ENCODE measurements at regions not wholly inside any gene's neighbourhood (a gene's known extent, or its start where the extent isn't known, plus 50 kb on each side); places are given as distances from the start of the nearest gene placed in this dataset.

DNA sequence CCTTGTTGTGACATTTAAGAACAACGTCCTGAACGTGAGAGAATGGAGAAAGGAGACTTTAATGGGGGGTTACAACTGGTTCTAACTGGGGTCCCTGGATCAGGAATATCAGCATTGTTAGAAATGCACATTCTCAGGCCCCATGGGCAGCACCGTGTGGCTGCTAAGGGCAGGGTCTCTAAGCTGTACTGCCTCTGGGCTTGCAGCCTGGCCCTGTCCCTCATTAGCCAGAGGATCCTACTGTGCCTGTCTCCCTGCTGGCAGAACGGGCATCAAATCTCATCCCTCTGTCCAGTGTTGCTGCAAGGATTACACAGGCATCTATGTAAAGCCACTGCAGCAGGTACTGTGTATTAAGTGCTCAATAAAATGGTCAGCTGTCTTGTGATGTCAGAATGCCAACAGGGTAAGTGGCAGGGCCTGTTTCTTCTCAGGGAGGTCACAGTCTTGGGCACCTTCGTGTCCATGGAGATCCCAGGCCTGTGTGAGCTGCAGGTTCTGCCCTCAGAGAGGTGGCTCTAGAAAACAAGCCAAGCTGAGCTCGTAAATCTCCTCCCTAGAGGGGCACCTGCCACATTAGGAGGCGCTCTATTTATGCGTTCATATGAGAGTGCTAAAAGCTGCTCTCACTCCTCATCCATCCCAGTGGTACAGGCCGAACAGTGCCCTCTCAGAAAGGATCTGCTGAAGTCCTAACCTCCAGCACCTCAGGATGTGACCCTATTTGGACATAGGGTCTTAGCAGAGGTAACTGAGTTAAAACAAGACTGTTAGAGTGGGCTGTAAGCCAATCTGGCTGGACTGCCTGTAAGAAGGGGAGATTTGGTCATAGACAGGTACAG, 210.5 kb downstream of the GADD45G start:
- DNase-seq = no peak

DNA sequence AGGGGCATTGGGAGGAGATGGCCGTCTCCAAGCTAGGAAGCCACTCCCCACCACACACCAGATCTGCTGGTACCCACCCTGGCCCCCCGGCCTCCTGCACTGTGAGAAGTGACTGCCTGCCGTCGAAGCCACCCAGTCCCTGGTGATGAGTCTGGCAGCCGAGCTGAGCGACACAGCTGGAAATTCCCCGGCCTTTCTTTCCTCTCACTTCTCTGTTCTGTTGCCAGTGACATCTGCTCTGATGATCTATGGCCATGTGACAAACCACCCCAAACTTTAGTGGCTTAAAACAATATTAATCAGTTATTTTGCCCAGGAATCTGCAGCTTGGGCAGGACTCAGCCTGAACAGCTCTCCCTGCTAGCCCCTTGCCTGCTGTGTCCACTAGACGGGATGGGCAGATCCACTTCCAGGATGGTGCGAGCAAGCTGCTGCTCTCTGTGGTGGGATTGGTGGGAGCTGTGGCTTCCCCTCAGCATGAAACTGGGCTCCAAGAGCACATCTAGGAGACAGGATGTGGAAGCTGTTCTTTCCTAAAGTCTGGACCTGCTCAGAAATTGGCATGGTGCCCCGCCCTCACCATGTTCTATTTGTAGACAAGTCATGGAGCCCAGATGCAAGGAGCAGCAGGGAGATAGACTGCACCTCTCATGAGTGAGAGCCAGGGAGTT, 211.2 kb downstream of the GADD45G start:
- no peak for DNase-seq

DNA sequence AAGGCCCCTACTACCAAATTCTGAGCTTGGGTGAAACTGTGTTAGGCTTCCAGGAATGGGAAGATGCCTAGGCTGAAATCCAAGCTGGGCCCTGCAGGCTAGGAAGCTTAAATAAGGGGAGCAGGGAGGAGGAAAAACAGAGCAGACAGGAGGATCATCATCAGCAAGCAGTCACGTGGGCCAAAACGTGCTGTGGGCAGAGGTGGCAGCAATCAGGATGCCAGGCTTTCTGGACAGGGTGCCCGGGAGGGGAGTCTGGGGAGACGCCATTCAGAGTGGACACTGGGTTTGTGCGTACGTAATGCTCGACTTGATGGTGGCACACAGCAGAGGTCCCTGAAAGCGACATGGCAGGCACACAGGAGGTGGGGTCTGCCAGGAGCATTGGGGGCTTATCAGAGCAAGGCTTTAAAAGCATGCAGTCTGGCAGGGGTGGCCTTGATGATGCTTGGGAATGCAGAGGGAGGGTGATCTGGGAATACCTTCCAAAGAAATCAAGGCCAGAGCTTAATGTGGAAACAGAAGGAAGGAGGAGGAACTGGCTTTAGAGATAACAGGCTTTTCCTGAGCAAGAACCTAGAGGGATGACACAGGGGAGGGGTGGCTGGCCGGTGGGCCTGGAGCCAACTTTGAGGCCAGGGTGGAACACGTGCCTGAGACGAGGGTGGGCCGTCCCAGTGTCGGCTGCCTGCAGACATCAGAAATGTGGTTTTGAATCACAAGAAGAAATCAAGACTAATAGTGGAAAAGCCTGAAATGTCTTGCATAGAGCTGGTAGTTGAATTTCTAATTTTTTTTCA, 212.5 kb downstream of the GADD45G start:
- DNase-seq = no peak

DNA sequence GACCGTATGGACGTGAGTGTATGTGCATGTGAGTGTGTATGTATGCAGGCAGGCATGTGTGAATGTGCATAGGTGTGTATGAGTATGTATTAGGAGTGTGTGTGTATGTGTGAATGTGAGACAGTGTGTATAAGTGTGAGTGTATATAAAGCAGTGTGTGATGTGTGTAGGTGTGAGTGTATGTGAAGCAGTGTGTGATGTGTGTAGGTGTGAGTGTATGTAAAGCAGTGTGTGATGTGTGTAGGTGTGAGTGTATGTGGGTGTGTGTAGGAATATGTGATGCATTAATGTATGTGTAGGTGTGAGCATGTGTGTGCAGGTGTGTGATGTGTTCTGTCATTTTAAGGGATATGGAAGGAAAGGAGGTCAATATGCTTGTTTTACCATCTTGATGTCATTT, 215.5 kb downstream of the GADD45G start:
- no peak for DNase-seq

DNA sequence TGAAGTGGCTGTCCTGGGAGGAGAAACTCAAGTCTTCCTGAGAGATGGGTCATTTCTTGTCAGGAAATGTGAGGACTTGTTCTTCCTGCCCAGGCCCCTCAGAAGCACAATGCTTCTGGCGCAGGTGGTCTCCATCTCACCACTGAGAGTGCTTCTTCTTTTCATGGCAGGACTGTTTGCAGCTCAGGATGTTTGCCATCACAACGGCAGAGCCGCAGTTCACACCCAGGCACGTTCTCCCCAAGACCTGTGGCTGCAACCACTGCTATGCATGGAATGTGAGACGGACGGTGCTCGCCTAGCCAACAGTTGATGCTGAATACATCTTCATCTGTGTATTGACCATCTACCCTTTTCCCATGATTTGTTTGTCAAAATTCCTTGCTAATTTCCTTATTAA, 216.3 kb downstream of the GADD45G start:
- DNase-seq = no peak

DNA sequence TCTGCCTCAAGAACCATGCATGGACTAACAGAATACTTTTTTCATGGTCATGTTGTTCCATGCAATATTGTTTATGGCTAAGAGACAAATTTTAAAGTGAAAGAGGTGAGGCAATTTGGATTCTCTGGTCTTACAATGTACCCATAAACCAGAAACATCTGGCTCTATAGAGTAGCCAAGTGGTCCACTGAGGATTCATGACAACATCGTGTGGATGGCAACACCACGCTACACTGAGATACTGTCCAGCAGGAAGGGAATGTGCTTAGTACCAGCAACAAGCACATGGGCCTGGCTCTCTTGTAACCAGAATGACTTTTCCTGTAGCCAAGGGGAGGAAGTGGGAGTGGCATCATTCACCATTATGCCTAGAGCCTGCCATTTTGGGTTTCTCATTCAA, 218.2 kb downstream of the GADD45G start:
- no peak for DNase-seq

DNA sequence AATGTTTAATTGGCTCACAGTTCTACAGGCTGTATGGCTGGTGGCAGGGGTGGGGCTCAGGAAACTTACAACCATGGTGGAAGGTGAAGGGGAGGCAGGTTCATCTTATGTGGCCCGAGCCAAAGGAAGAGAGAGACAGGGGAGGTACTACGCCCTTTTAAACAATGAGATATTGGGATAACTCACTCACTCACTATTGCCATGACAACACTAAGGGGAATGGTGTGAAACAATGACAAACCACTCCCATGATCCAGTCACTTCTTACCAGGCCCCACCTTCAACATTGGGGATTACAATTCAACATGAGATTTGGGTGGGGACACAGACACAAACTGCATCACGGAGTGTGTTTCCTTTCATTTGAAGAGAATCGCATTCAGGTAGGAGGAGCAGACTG, 220.9 kb downstream of the GADD45G start:
- no peak for DNase-seq

DNA sequence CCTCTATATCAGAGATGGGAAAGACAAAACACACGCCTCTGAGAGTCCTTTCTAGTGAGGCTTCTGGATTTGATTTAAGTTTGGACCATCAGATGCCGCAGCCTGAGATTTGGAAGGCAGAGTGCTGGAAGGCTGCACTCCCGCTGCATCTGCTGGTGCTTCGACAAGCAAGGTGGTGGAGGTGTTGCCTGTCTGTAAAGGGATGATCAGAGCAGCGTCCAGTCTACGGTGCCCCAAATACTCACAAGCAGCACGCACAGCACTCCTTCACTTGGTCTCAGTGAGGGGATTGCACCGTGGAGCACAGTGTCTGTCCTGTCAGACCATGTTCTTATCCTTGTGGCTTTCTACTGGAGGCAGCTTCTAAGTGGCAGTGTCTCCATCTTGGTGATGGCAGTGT, 221.4 kb downstream of the GADD45G start:
- DNase-seq = no peak

DNA sequence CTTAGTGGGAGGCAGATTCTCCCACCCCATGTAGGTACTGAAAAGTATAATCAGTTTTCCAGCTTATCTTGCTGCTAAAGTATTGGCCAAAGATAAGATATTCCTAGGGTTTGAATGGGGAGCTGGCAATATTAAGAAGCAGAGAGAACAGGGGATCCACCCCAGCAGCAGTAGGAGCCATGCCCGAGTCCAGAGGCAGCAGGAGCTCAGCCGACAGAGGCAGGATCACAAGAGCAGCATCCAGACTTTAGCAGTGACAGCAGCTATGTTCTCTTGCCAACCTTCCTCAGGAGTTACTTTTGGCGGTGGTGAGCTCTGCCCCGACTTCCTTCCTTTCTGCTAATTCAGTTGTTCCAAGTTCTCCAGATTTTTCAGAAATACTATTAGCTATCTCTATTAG, 224.5 kb downstream of the GADD45G start:
- no peak for DNase-seq

DNA sequence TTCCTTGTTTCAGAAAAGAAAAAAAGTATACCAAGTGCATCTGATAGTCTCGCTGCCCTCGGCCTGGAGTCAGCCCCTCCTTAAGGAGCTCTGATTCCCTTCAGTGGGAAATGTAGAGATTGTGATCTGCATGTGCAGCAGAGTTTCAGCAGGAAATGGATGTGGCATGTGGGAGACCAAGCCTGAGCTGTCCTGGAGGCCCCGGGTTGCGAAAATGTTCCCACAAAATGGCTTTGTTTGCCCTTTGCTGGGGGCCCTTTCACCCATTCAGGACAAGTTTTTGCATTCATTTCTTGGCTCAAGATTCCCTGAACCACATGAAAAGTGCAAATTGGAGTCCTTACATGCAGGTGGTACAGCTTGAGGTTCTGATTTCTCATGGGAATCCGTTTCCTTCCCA, 230.9 kb downstream of the GADD45G start:
- DNase-seq = no peak

DNA sequence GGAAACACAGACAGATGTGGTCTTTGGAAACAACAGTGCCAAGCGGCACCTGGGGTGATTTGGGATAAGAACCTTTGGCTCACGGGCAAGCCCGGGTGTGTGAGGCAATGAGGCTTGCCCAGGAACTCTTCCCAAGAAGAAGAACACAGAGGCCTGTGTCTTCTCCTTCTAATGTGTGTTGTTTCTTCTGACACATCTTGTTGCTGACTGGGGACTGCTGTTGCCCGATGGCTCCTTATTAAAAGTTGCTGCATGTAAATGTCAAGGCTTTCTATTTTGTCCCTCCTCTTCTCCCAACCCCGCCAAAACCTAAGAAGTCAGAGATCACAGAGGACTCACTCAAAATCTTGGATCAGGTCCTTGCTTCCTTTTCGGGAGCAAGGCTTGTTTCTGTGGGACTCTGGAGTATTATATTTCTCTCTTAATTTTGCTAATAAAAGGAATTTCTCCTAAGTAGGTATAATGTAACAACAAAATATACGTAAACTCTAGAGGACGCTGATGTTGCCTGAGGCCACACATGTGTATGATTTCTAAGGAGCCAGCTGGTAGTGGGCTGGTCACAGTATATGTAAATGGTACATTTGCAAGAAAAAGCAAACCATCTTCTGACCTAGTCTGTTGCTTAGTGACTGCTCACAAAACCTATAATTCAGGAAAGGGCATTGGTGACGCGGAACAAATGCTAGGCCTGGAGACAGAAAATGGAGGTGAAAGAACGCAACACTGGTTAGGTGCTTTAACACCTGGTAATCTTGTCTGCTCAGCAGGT, 232.5 kb downstream of the GADD45G start:
- DNase-seq = no peak

DNA sequence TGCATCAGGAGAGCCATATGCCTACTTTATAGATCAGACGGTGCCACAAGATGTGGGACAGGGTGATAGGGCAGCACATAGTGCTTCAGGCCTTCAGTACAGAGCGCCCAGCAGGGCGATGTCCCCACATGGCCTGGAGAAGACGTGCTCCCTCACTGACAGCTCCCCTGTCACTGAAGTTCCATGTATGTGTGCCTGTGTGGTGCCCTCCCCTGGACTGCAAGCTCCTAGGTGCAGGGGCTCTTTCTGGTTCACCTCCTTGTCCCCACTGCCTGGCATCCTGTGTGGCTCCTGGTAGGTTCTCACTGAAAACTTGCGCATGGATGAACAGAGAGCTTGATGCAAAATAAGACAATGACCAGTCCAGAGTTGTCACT, 233.1 kb downstream of the GADD45G start:
- DNase-seq = no peak

DNA sequence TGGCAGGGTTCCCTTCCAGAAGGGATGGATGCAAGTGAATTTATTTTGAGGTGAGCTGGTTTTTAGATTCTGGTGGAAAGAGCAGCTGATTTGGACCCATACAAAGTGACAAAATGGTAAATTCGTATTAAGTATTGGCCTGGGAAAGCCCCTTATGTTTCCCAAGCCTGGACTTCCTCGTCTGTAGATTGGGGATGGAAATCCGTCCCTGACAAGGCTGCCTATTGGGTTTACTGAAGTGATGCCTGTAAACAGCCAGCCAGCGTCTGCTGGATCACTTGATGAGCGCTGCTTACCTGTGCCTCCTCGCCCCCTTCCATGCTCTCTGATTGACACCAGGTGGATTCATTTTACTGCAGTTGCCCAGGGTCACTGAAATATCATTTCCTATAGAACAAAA, 233.8 kb downstream of the GADD45G start:
- DNase-seq = no peak

DNA sequence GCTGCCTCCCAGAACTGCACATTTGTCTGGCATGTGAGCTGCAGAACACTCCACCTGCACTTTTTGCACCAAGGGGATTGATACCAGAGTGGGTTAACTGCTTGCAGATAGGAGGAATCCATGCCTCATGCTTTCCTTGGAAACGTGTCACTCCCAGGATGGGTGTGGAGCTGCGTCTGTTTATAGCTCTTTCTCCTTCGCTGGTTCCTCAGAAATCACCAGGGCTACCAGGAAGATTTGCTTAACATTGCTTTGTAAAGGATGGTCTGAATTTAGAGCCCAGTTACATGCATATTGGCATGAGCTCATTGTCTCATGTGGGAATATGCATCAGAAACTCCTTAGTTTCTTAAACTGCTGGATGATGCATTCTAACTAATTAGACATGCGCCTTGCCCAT, 234.6 kb downstream of the GADD45G start:
- DNase-seq = no peak

DNA sequence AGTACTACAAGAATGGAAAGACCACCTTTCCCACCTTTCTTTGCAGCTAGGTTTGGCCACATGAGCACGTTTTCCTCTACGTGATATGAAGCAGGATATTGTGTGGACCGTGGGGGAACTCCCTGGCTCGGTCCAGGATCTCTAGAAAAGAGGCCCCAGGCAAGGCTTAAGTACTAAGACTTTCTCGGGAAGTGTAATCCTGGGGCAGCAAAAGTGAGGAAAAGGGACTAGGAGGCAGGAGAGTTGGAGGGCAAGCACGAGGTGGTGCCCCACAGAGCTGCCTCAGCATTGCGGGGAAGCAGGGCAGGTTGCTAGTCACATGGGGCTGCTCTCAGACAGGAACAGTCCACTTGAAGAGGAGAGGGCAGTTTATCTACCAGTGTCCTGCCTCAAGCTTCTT, 235.1 kb downstream of the GADD45G start:
- no peak for DNase-seq

DNA sequence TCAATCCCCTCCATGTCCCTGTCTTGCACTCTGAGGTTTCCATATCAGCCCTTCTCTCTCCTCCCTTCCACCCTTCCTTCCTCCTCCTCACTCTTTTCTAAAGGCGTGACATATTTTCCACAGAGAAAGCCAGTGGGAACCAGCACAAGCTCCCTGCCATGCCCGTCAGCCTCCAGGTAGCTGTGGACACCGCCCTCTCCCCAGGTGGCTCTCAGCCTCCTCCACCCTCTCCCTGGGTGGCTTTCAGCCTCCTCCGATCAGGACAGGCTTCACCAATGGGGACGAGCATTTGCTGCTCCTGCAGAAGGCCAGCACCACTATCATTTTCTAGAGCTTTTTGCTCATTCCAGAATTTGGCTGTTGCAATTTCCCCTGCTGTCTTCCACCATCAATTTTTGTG, 236.6 kb downstream of the GADD45G start:
- DNase-seq = no peak

DNA sequence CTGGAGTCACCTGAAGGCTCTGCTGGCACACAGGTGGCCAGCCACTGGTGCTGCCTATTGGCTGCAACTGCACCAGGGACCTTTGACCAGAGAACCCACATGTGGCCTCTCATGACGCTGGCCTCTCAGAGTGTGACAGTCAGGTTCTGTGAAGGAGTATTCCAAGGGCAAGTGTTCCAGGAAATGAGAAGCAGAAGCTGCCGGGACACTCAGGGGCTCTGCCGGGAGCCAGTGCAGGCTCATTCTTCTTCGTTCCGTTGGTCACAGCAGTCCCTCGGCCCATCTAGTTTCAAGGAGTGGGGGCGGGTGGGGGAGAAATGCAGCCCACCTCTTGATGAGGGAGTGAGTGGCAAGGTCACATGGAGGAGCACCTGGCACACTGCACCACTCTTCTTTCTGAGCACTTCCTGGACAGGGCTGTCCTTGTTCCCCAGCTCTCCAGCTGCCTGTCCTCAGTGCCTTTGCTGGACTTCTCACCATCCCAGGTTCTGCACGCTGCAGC, 237.5 kb downstream of the GADD45G start:
- DNase-seq = no peak

DNA sequence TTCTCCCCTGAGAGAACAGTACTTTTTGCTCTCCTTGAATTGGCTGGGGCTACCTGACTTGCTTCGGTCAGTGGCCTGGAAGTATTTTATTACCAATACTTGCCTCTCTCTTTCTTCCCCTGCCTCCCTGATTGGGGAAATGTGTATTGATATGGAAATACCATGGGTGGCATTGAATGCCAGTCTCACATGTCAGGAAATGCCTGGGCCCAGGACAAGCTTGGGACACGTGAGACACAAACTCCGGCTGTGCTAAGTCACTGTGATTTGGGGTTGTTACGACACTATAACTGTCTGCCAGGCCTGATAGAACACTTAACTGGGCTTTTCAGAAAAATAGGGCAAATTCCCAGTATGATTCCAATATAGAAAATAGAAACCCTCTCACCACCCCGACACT, 238.3 kb downstream of the GADD45G start:
- DNase-seq = no peak

DNA sequence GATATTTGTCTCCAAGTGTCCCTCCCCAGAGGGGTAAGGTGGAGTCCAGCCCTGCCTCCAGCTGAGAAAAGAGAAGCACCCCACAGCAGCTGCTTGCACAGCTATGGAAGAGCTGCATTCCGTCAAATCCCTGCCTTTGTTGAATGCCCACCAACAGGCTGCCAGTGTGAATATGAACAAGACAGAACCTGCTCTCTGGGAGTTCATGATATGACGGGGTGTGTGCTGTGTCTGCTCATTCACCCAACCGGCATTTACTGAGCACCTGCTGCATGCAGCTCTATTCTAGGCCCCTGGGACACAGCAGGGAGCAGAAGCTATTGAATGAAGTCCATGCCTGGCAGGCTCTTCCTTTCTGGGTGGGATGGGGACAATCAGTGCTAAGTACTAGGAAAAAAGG, 238.8 kb downstream of the GADD45G start:
- DNase-seq = no peak

DNA sequence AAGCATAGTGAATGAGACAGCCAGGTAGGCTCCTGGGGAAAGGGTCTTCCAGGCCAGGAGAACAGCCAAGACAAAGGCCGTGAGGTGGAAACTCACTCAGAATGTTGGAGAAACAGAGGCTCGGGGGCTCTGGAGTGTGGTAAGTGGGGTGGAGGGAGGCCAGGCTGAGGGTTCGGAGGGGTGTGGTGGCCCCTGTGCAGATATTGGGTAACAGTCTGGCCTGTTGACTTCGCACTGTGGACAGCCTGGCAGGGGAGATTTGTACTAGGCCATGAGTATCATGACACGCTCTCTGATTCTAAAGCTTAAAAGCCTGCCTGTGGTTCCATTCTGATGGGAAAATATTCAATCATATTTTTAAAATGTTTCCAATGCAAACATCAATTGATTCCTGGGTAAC, 239.3 kb downstream of the GADD45G start:
- no peak for DNase-seq

DNA sequence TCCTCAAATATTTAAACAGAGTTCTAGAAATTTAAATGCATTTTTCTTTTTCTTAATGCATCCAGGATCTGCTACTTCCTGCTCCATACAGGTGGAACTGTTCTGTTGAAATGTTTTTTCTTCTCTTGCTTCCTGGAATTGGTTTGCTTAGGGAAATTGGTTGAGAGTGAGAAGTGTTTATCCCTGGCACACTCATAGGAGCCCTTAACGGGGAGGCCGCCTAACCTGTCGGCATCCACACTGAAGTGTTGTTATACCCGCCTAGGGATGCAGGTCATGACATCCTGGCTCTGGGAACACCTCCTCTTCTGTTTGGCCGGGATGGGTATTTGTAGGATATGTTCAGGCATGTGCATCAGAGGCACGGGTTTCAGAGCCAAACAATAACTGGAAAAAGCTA, 239.7 kb downstream of the GADD45G start:
- DNase-seq = no peak

DNA sequence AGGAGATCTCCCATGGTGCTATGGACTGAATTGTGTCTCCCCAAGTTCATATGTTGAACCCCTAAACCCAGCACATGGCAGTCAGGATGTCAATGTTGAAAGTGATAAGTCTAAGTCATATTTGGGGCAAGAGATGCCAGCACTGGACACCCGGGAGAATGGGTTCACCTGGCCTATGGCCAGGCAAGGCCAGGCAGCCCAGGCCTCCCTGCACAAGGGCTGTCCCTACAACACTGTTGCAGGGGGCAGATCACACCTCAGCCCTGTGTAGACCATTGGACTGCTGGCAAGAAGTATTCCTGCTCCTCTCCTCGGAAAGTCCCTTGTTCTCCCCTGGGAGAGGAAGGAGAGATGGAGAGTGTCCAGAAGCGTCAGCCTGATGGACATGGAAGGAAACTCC, 240.5 kb downstream of the GADD45G start:
- DNase-seq = no peak

DNA sequence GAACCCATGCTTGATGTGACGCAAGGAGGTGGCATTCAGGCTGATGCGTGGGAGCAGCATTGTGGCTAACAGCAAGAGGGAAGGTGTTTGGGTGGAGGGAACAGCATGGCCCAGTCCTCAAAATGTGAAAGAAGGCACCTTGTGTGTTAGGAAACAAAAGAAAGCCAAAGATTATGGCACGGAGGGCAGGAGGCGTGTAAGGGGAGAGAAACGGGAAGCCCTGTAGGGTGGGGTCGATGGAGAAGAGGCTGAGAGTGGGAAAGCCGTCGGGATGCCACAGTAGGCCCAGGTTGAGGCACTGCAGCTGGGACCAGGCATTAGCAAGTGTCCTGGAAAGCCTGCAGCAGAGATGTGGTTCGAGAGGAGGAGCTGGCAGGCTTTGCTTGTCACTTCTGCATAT, 241.1 kb downstream of the GADD45G start:
- DNase-seq = no peak
